ENCODE measurements at regions not wholly inside any gene's neighbourhood (a gene's known extent, or its start where the extent isn't known, plus 50 kb on each side); places are given as distances from the start of the nearest gene placed in this dataset.
"Not testable (repeated sequence)": the region's sequence is repeated elsewhere in the genome, so short reads cannot be mapped to it uniquely, and the experiment has no call there.

- TF ChIP-seq CTCF (IDR thresholded peaks at IDR 0.05; ENCODE audit: low read depth, low read length), result no peak
- no peak overlapping the region for H3K4me3 ChIP-seq (ENCODE audit: low read depth, low read length)
- no peak for DNase-seq (ENCODE audit: low read depth, low spot score)
- in situ Hi-C loops (cut with HindIII; ENCODE audit: low sequenced_read_pairs), result no loop called here
Measured at GRCh38 chr12:115801871-115802270, 475.6 kb downstream of the MED13L start.

- H3K4me3 ChIP-seq (ENCODE audit: low read depth, low read length), result no peak overlapping the region
- in situ Hi-C loops (cut with HindIII; ENCODE audit: low sequenced_read_pairs), result no loop called here
- no peak for TF ChIP-seq CTCF (IDR thresholded peaks at IDR 0.05; ENCODE audit: low read depth, low read length)
- no peak for DNase-seq (ENCODE audit: low read depth, low spot score)
Measured at GRCh38 chr12:115799610-115800009, 477.9 kb downstream of the MED13L start.

GRCh38 chr12:115798309-115798917, 479.1 kb downstream of the MED13L start:
- no peak for DNase-seq (ENCODE audit: low read depth, low spot score)
- no peak overlapping the region for H3K4me3 ChIP-seq (ENCODE audit: low read depth, low read length)
- in situ Hi-C loops (cut with HindIII; ENCODE audit: low sequenced_read_pairs), result no loop called here
- TF ChIP-seq CTCF (IDR thresholded peaks at IDR 0.05; ENCODE audit: low read depth, low read length), result no peak

GRCh38 chr12:115794659-115795081, 482.8 kb downstream of the MED13L start:
- in situ Hi-C loops (cut with HindIII; ENCODE audit: low sequenced_read_pairs), result no loop called here
- no peak for DNase-seq (ENCODE audit: low read depth, low spot score)
- no peak overlapping the region for H3K4me3 ChIP-seq (ENCODE audit: low read depth, low read length)
- no peak for TF ChIP-seq CTCF (IDR thresholded peaks at IDR 0.05; ENCODE audit: low read depth, low read length)

- DNase-seq (ENCODE audit: low read depth, low spot score), result no peak
- no peak for TF ChIP-seq CTCF (IDR thresholded peaks at IDR 0.05; ENCODE audit: low read depth, low read length)
- H3K4me3 ChIP-seq (ENCODE audit: low read depth, low read length), result no peak overlapping the region
- in situ Hi-C loops (cut with HindIII; ENCODE audit: low sequenced_read_pairs), result no loop called here
Measured at GRCh38 chr12:115791331-115791730, 486.2 kb downstream of the MED13L start.

GRCh38 chr12:115790526-115790925, 487.0 kb downstream of the MED13L start:
- in situ Hi-C loops (cut with HindIII; ENCODE audit: low sequenced_read_pairs), result no loop called here
- TF ChIP-seq CTCF (IDR thresholded peaks at IDR 0.05; ENCODE audit: low read depth, low read length), result no peak
- H3K4me3 ChIP-seq (ENCODE audit: low read depth, low read length), result no peak overlapping the region
- no peak for DNase-seq (ENCODE audit: low read depth, low spot score)

- DNase-seq (ENCODE audit: low read depth, low spot score); in situ Hi-C loops (cut with HindIII; ENCODE audit: low sequenced_read_pairs); H3K4me3 ChIP-seq (ENCODE audit: low read depth, low read length): not testable (repeated sequence)
Measured at GRCh38 chr12:115786490-115786889, 491.0 kb downstream of the MED13L start.

Data from astrocyte of the spinal cord (primary cell).